ENCODE measurements at regions not wholly inside any gene's neighbourhood (a gene's known extent, or its start where the extent isn't known, plus 50 kb on each side); places are given as distances from the start of the nearest gene placed in this dataset.

GRCh38 chrX:65253817-65254216, 277.6 kb upstream of the ZC4H2 start:
- Histone ChIP-seq H4K91ac (replicated peaks; ENCODE audit: insufficient read length, low read length) (no peak overlapping the region), H2AK5ac (ENCODE audit: low read depth, low read length) (no peak overlapping the region), H4K5ac (ENCODE audit: insufficient read length, low read depth, low read length) (no peak overlapping the region), H2BK120ac (replicated peaks; ENCODE audit: low read depth, low read length) (no peak overlapping the region), H2BK5ac (ENCODE audit: low read depth, low read length) (no peak overlapping the region), H4K20me1 (replicated peaks in 1 of 2; ENCODE audit: control insufficient read depth in 1 of 2, insufficient read depth in 2 of 2, low read length in 2 of 2) (no peaks in the 10 kb centered on the region), H3K79me2 (ENCODE audit: control insufficient read depth in 1 of 2, insufficient read depth in 2 of 2, low read length in 2 of 2) (no peaks in the 10 kb centered on the region), H3K23me2 (ENCODE audit: low read depth, low read length) (no peaks in the 10 kb centered on the region), H4K8ac (ENCODE audit: extremely low read depth, insufficient read depth, low read length) (no peak overlapping the region), H3K9ac (replicated peaks in 1 of 4; ENCODE audit: extremely low read depth in 1 of 4, low read depth in 3 of 4, low read length in 3 of 4) (no peak overlapping the region), H3K56ac (replicated peaks; ENCODE audit: insufficient read length, low read depth, low read length) (no peak overlapping the region), H2BK12ac (ENCODE audit: low read depth, low read length) (no peak overlapping the region), H3K4me2 (ENCODE audit: insufficient read depth in 1 of 2, low read depth in 2 of 2, low read length in 2 of 2) (no peak overlapping the region), H2BK20ac (ENCODE audit: low read length) (no peak overlapping the region), H3K27ac (ENCODE audit: low read depth, low read length) (no peak overlapping the region), H3K79me1 (ENCODE audit: low read depth, low read length) (no peaks in the 10 kb centered on the region), H3K4ac (replicated peaks; ENCODE audit: insufficient read length, low read depth, low read length) (no peak overlapping the region), H3K23ac (ENCODE audit: insufficient read length) (no peak overlapping the region), H2BK15ac (ENCODE audit: low read length) (no peak overlapping the region), H2AFZ (ENCODE audit: low read length) (no peak overlapping the region), H3K4me1 (replicated peaks in 1 of 4; ENCODE audit: control insufficient read depth in 3 of 4, insufficient read depth in 4 of 4, low read length in 3 of 4) (no peaks in the 10 kb centered on the region), H3K14ac (ENCODE audit: insufficient read length) (no peak overlapping the region), H3K9me3 (ENCODE audit: insufficient read depth in 2 of 2, low read depth in 1 of 2, low read length in 1 of 2) (no peaks in the 10 kb centered on the region), H3K27me3 (replicated peaks in 1 of 4; ENCODE audit: control insufficient read depth in 3 of 4, extremely low read depth in 1 of 4, insufficient read depth in 3 of 4, low read length in 3 of 4) (no peaks in the 10 kb centered on the region), H3K18ac (ENCODE audit: extremely low read depth, low read length) (no peak overlapping the region), H3K36me3 (ENCODE audit: control insufficient read depth in 2 of 4, insufficient read depth in 4 of 4, low read length in 3 of 4) (no peaks in the 10 kb centered on the region), H3K4me3 (ENCODE audit: extremely low read depth in 1 of 4, insufficient read depth in 2 of 4, low read depth in 3 of 4, low read length in 4 of 4) (no peak overlapping the region)
- no peak for FAIRE-seq
- 89% methylated on average over 6 of the region's 6 CpGs; no CpG with 5 or more reads in 1 of the 2 experiments for WGBS, 2 experiments (ENCODE audit: extremely low coverage in 1 of 2, insufficient coverage in 1 of 2, insufficient read length in 1 of 2, insufficient replicate concordance in 2 of 2, low coverage in 1 of 2, low lambda C conversion rate in 2 of 2, missing lambda C conversion rate in 1 of 2)
- DNase-seq (ENCODE audit: low read depth in 1 of 2, low spot score in 2 of 2), result no peak
- ChIA-PET CTCF (ENCODE audit: partially characterized antibody) (no interaction called here), POLR2A (ENCODE audit: partially characterized antibody) (no interaction called here)
- TF ChIP-seq SIN3A (conservative IDR thresholded peaks at IDR 0.05 in 1 of 2, IDR thresholded peaks at IDR 0.05 in 1 of 2; ENCODE audit: low read depth in 1 of 2, low read length in 2 of 2) (no peak), MAFK (IDR thresholded peaks at IDR 0.05; ENCODE audit: low read depth, low read length) (no peak), SIX5 (IDR thresholded peaks at IDR 0.05; ENCODE audit: low read depth, low read length) (no peak), TAF7 (optimal IDR thresholded peaks at IDR 0.05; ENCODE audit: borderline replicate concordance, low read depth, low read length) (no peak), RAD21 (IDR thresholded peaks at IDR 0.05 in 1 of 2, conservative IDR thresholded peaks at IDR 0.05 in 1 of 2; ENCODE audit: low read depth in 2 of 2, low read length in 2 of 2) (no peak), CTCF (IDR thresholded peaks at IDR 0.05; ENCODE audit: control extremely low read depth in 1 of 3, insufficient read depth in 1 of 3, low read depth in 1 of 3, low read length in 3 of 3) (no peak), JUND (IDR thresholded peaks at IDR 0.05; ENCODE audit: low read length) (no peak), E2F6 (IDR thresholded peaks at IDR 0.05) (no peak), FOSL1 (IDR thresholded peaks at IDR 0.05; ENCODE audit: insufficient read depth, low read depth, low read length) (no peak)
- TF ChIP-seq, protein P1, sequence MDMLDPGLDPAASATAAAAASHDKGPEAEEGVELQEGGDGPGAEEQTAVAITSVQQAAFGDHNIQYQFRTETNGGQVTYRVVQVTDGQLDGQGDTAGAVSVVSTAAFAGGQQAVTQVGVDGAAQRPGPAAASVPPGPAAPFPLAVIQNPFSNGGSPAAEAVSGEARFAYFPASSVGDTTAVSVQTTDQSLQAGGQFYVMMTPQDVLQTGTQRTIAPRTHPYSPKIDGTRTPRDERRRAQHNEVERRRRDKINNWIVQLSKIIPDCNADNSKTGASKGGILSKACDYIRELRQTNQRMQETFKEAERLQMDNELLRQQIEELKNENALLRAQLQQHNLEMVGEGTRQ (IDR thresholded peaks at IDR 0.05; ENCODE audit: low read length), result no peak
